ENCODE measurements at regions not wholly inside any gene's neighbourhood (a gene's known extent, or its start where the extent isn't known, plus 50 kb on each side); places are given as distances from the start of the nearest gene placed in this dataset.

- no peak overlapping the region for H2AFZ ChIP-seq (ENCODE audit: insufficient read depth, low read depth, low read length, poor library complexity, severe bottlenecking)
- H3K4me2 ChIP-seq (replicated peaks; ENCODE audit: low read depth, low read length, poor library complexity, severe bottlenecking) = no peak overlapping the region
- H3K79me2 ChIP-seq (ENCODE audit: control insufficient read depth, insufficient read depth, low read length) = no peaks in the 10 kb centered on the region
- intact Hi-C loops (cut with micrococcal nuclease) = no loop called here
- H3K4me3 ChIP-seq (ENCODE audit: control extremely low read depth in 1 of 5, extremely low read depth in 1 of 5, insufficient read depth in 1 of 5, low read depth in 2 of 5, low read length in 4 of 5) = no peak overlapping the region
- 80% methylated on average over 1 of the region's 4 CpGs for WGBS (ENCODE audit: insufficient coverage)
- no peak overlapping the region for H3K27ac ChIP-seq (ENCODE audit: low read length in 2 of 2)
- ATAC-seq (ENCODE audit: low read depth) = no peak
- no peaks in the 10 kb centered on the region for H4K20me1 ChIP-seq (ENCODE audit: control insufficient read depth, insufficient read depth, low read length, poor library complexity, severe bottlenecking)
- no peaks in the 10 kb centered on the region for H3K9me3 ChIP-seq (ENCODE audit: control extremely low read depth in 1 of 3, control insufficient read depth in 2 of 3, insufficient read depth in 1 of 3, low read length in 2 of 3)
- Mint-ChIP-seq H3K4me3 (no peak overlapping the region), H3K4me1 (no peaks in the 10 kb centered on the region), H3K27ac (no peak overlapping the region), H3K9me3 (ENCODE audit: insufficient read depth) (peaks cover 8% of the 10 kb centered on the region), H3K27me3 (no peaks in the 10 kb centered on the region)
- ChIA-PET POLR2A (no interaction called here), CTCF (no interaction called here)
- H3K36me3 ChIP-seq (replicated peaks in 1 of 2; ENCODE audit: control extremely low read depth in 1 of 2, control insufficient read depth in 1 of 2, extremely low read depth in 1 of 2, insufficient read depth in 2 of 2, low read length in 1 of 2) = no peaks in the 10 kb centered on the region
- TF ChIP-seq CTCF (IDR thresholded peaks at IDR 0.05) (no peak), EZH2 (IDR thresholded peaks at IDR 0.05; ENCODE audit: borderline replicate concordance, insufficient read depth, low read depth, low read length, poor library complexity, severe bottlenecking) (no peak)
- H3K27me3 ChIP-seq (replicated peaks in 1 of 4; ENCODE audit: control extremely low read depth in 1 of 4, control insufficient read depth in 3 of 4, insufficient read depth in 4 of 4, low read length in 3 of 4) = no peaks in the 10 kb centered on the region
- no peak for DNase-seq
- H3K4me1 ChIP-seq (ENCODE audit: control insufficient read depth in 2 of 2, insufficient read depth in 2 of 2, low read length in 2 of 2) = no peaks in the 10 kb centered on the region
- no peak overlapping the region for H3K9ac ChIP-seq (ENCODE audit: low read length)
Observed at GRCh38 chr10:18976696-18977251, 71.8 kb upstream of the MALRD1 start.

GRCh38 chr10:18980089-18980629, 68.4 kb upstream of the MALRD1 start:
- 14% methylated on average over 1 of the region's 4 CpGs for WGBS (ENCODE audit: insufficient coverage)
- no peaks in the 10 kb centered on the region for H3K4me1 Mint-ChIP-seq

More at GRCh38 chr10:18980089-18980629, 68.4 kb upstream of the MALRD1 start:
- POLR2A ChIA-PET = no interaction called here
- no peaks in the 10 kb centered on the region for H3K27me3 ChIP-seq (replicated peaks in 1 of 4; ENCODE audit: control extremely low read depth in 1 of 4, control insufficient read depth in 3 of 4, insufficient read depth in 4 of 4, low read length in 3 of 4)
- no peak for DNase-seq
- no peaks in the 10 kb centered on the region for H3K36me3 ChIP-seq (replicated peaks in 1 of 2; ENCODE audit: control extremely low read depth in 1 of 2, control insufficient read depth in 1 of 2, extremely low read depth in 1 of 2, insufficient read depth in 2 of 2, low read length in 1 of 2)
- H3K9ac ChIP-seq (ENCODE audit: low read length) = no peak overlapping the region
- no peak overlapping the region for H3K4me2 ChIP-seq (replicated peaks; ENCODE audit: low read depth, low read length, poor library complexity, severe bottlenecking)
- H3K9me3 Mint-ChIP-seq (ENCODE audit: insufficient read depth) = peaks cover 4% of the 10 kb centered on the region
- no peak overlapping the region for H3K4me3 Mint-ChIP-seq
- intact Hi-C loops (cut with micrococcal nuclease) = no loop called here
- no peak overlapping the region for H2AFZ ChIP-seq (ENCODE audit: insufficient read depth, low read depth, low read length, poor library complexity, severe bottlenecking)
- no peaks in the 10 kb centered on the region for H4K20me1 ChIP-seq (ENCODE audit: control insufficient read depth, insufficient read depth, low read length, poor library complexity, severe bottlenecking)
- no peaks in the 10 kb centered on the region for H3K9me3 ChIP-seq (ENCODE audit: control extremely low read depth in 1 of 3, control insufficient read depth in 2 of 3, insufficient read depth in 1 of 3, low read length in 2 of 3)
- no peaks in the 10 kb centered on the region for H3K79me2 ChIP-seq (ENCODE audit: control insufficient read depth, insufficient read depth, low read length)
- no peaks in the 10 kb centered on the region for H3K27me3 Mint-ChIP-seq
- no peak for TF ChIP-seq CTCF (IDR thresholded peaks at IDR 0.05)
- no peak for TF ChIP-seq EZH2 (IDR thresholded peaks at IDR 0.05; ENCODE audit: borderline replicate concordance, insufficient read depth, low read depth, low read length, poor library complexity, severe bottlenecking)
- no peak overlapping the region for H3K27ac Mint-ChIP-seq
- no peaks in the 10 kb centered on the region for H3K4me1 ChIP-seq (ENCODE audit: control insufficient read depth in 2 of 2, insufficient read depth in 2 of 2, low read length in 2 of 2)
- no peak overlapping the region for H3K4me3 ChIP-seq (ENCODE audit: control extremely low read depth in 1 of 5, extremely low read depth in 1 of 5, insufficient read depth in 1 of 5, low read depth in 2 of 5, low read length in 4 of 5)
- no peak overlapping the region for H3K27ac ChIP-seq (ENCODE audit: low read length in 2 of 2)
- CTCF ChIA-PET = no interaction called here
- ATAC-seq (ENCODE audit: low read depth) = no peak
